H1 (cell line): ENCODE measurements at regions not wholly inside any gene's neighbourhood (a gene's known extent, or its start where the extent isn't known, plus 50 kb on each side); places are given as distances from the start of the nearest gene placed in this dataset.

Experiments used
- CTCF ChIA-PET: fragments of 300-600 bp; sonication (Branson Sonifier 250); formaldehyde crosslinking; loops from one replicate; lab custom pipeline; 2021; ENCODE audit not compliant: partially characterized antibody; lab: Charles Lee
- POLR2A ChIA-PET: fragments of 300-600 bp; sonication (Branson Sonifier 250); formaldehyde crosslinking; loops from one replicate; lab custom pipeline; 2021; ENCODE audit warnings: inconsistent platforms; ENCODE audit not compliant: partially characterized antibody; lab: Charles Lee
- DNase-seq, 2 experiments: peaks; one replicate each; pipeline versions ENCODE4 v3.0.0 to v3.0.0-alpha.2; 2010 to 2022; ENCODE audit warnings: low spot score in 2 of 2, low read depth in 1 of 2, mixed read lengths in 1 of 2
- FAIRE-seq: peaks from 2 replicates; lab custom pipeline; 2011; peaks lifted over from hg19 to GRCh38; lab: Jason Lieb, UNC
- H2AFZ ChIP-seq: 2 replicates; pipeline ENCODE4 v1.8.1; 2012; ENCODE audit warnings: low read length, inconsistent platforms
- H2AK5ac ChIP-seq: 2 replicates; pipeline ENCODE4 v1.6.1; 2013; ENCODE audit warnings: low read depth, low read length
- H2BK120ac ChIP-seq: replicated peaks from 2 replicates; pipeline ENCODE3; 2013; ENCODE audit warnings: low read depth, low read length, inconsistent platforms
- H2BK12ac ChIP-seq: 2 replicates; pipeline ENCODE4 v1.6.1; 2013; ENCODE audit warnings: low read depth, low read length
- H2BK15ac ChIP-seq: 2 replicates; pipeline ENCODE4 v1.6.1; 2013; ENCODE audit warnings: low read length
- H2BK20ac ChIP-seq: 2 replicates; pipeline ENCODE4 v1.6.1; 2013; ENCODE audit warnings: low read length
- H2BK5ac ChIP-seq: 2 replicates; pipeline ENCODE4 v1.6.1; 2013; ENCODE audit warnings: low read depth, low read length
- H3K14ac ChIP-seq: 2 replicates; pipeline ENCODE4 v1.6.1; 2013; ENCODE audit warnings: inconsistent platforms; ENCODE audit not compliant: insufficient read length
- H3K18ac ChIP-seq: 2 replicates; pipeline ENCODE4 v1.6.1; 2013; ENCODE audit warnings: low read length; ENCODE audit errors: extremely low read depth
- H3K23ac ChIP-seq: 2 replicates; pipeline ENCODE4 v1.6.1; 2013; ENCODE audit warnings: inconsistent platforms; ENCODE audit not compliant: insufficient read length
- H3K23me2 ChIP-seq: 2 replicates; pipeline ENCODE4 v1.6.1; 2013; ENCODE audit warnings: low read depth, low read length
- H3K27ac ChIP-seq: 2 replicates; pipeline ENCODE4 v1.6.1; 2011; ENCODE audit warnings: low read depth, low read length, inconsistent platforms
- H3K27me3 ChIP-seq, 4 experiments: replicated peaks in 1 of 4; 1 replicate in 1 of 4; 2 replicates in 3 of 4; pipeline versions ENCODE4 v1.6.1 to v1.8.1; 2011 to 2013; ENCODE audit warnings: low read length in 3 of 4, mild to moderate bottlenecking in 3 of 4, inconsistent platforms in 2 of 4, mixed read lengths in 2 of 4, moderate library complexity in 1 of 4; ENCODE audit not compliant: control insufficient read depth in 3 of 4, insufficient read depth in 3 of 4; ENCODE audit errors: extremely low read depth in 1 of 4
- H3K36me3 ChIP-seq, 4 experiments: 2 replicates each; pipeline versions ENCODE4 v1.6.1 to v1.8.1; 2011 to 2013; ENCODE audit warnings: mild to moderate bottlenecking in 4 of 4, low read length in 3 of 4, moderate library complexity in 2 of 4, control low read depth in 1 of 4, inconsistent platforms in 1 of 4; ENCODE audit not compliant: insufficient read depth in 4 of 4, control insufficient read depth in 2 of 4
- H3K4ac ChIP-seq: replicated peaks from 2 replicates; pipeline ENCODE3; 2013; ENCODE audit warnings: low read length, low read depth, mixed read lengths, inconsistent platforms; ENCODE audit not compliant: insufficient read length
- H3K4me1 ChIP-seq, 4 experiments: replicated peaks in 1 of 4; 1 replicate in 1 of 4; 2 replicates in 3 of 4; pipeline versions ENCODE4 v1.6.1 to v1.8.1; 2011 to 2013; ENCODE audit warnings: low read length in 3 of 4, inconsistent platforms in 2 of 4, mixed read lengths in 1 of 4; ENCODE audit not compliant: insufficient read depth in 4 of 4, control insufficient read depth in 3 of 4
- H3K4me2 ChIP-seq, 2 experiments: 2 replicates each; pipeline versions ENCODE4 v1.6.1 to v1.8.1; 2011 to 2013; ENCODE audit warnings: low read depth in 2 of 2, low read length in 2 of 2, control low read depth in 1 of 2, inconsistent platforms in 1 of 2, mild to moderate bottlenecking in 1 of 2; ENCODE audit not compliant: insufficient read depth in 1 of 2
- H3K4me3 ChIP-seq, 4 experiments: fragments of 200-600, 300-600 bp in 1 of 4; sonication (generic), shearing (Covaris generic), sonication (Bioruptor Twin) in 1 of 4; 2 replicates each; pipeline versions ENCODE4 v1.5.1 to v1.8.1; 2011 to 2016; ENCODE audit warnings: low read length in 4 of 4, low read depth in 3 of 4, control low read depth in 2 of 4, inconsistent platforms in 2 of 4, mild to moderate bottlenecking in 2 of 4, mixed read lengths in 1 of 4, moderate library complexity in 1 of 4; ENCODE audit not compliant: insufficient read depth in 2 of 4; ENCODE audit errors: extremely low read depth in 1 of 4
- H3K56ac ChIP-seq: replicated peaks from 2 replicates; pipeline ENCODE3; 2013; ENCODE audit warnings: low read depth, mild to moderate bottlenecking, mixed read lengths, low read length, inconsistent platforms; ENCODE audit not compliant: insufficient read length
- H3K79me1 ChIP-seq: 2 replicates; pipeline ENCODE4 v1.6.1; 2013; ENCODE audit warnings: low read depth, low read length, control low read depth
- H3K79me2 ChIP-seq, 2 experiments: 2 replicates each; pipeline versions ENCODE4 v1.6.1 to v1.8.1; 2012 to 2013; ENCODE audit warnings: low read length in 2 of 2, mild to moderate bottlenecking in 2 of 2, inconsistent platforms in 1 of 2; ENCODE audit not compliant: insufficient read depth in 2 of 2, control insufficient read depth in 1 of 2
- H3K9ac ChIP-seq, 4 experiments: replicated peaks in 1 of 4; 1 replicate in 1 of 4; 2 replicates in 3 of 4; pipeline versions ENCODE4 v1.6.1 to v1.8.1; 2011 to 2013; ENCODE audit warnings: low read depth in 3 of 4, low read length in 3 of 4, control low read depth in 2 of 4, mild to moderate bottlenecking in 2 of 4, moderate library complexity in 2 of 4, inconsistent platforms in 1 of 4; ENCODE audit errors: extremely low read depth in 1 of 4
- H3K9me3 ChIP-seq, 2 experiments: 2 replicates each; pipeline versions ENCODE4 v1.6.1 to v1.8.1; 2012 to 2013; ENCODE audit warnings: mild to moderate bottlenecking in 2 of 2, moderate library complexity in 2 of 2, control low read depth in 1 of 2, inconsistent platforms in 1 of 2, low read depth in 1 of 2, low read length in 1 of 2, mixed read lengths in 1 of 2; ENCODE audit not compliant: insufficient read depth in 2 of 2
- H4K20me1 ChIP-seq, 2 experiments: replicated peaks in 1 of 2; 2 replicates each; pipeline versions ENCODE3 to v1.8.1; 2011 to 2013; ENCODE audit warnings: inconsistent platforms in 2 of 2, low read length in 2 of 2, mild to moderate bottlenecking in 1 of 2; ENCODE audit not compliant: insufficient read depth in 2 of 2, control insufficient read depth in 1 of 2
- H4K5ac ChIP-seq: 2 replicates; pipeline ENCODE4 v1.6.1; 2013; ENCODE audit warnings: low read length, low read depth, mixed read lengths, inconsistent platforms; ENCODE audit not compliant: insufficient read length
- H4K8ac ChIP-seq: 2 replicates; pipeline ENCODE4 v1.8.0; 2013; ENCODE audit warnings: mild to moderate bottlenecking, moderate library complexity, low read length, inconsistent platforms; ENCODE audit not compliant: insufficient read depth; ENCODE audit errors: extremely low read depth
- H4K91ac ChIP-seq: replicated peaks from 2 replicates; pipeline ENCODE3; 2013; ENCODE audit warnings: low read length, mixed read lengths, inconsistent platforms; ENCODE audit not compliant: insufficient read length
- CHD1 ChIP-seq: IDR thresholded peaks from 2 replicates; pipeline ENCODE4 v1.6.1; 2012; ENCODE audit warnings: low read depth, low read length, improper control_type of control experiment
- CHD2 ChIP-seq: IDR thresholded peaks from 2 replicates; pipeline ENCODE4 v1.6.1; 2012; ENCODE audit warnings: low read length, improper control_type of control experiment
- CTBP2 ChIP-seq: IDR thresholded peaks from 2 replicates; pipeline ENCODE4 v1.7.0; 2011; ENCODE audit warnings: borderline replicate concordance, mild to moderate bottlenecking, moderate library complexity, mixed read lengths, low read length; ENCODE audit not compliant: insufficient read depth, insufficient read length
- KDM1A ChIP-seq: fragments of 200-600, 300-600 bp; sonication (generic); IDR thresholded peaks from 2 replicates; pipeline ENCODE4 v1.7.1; 2016; ENCODE audit warnings: mild to moderate bottlenecking, low read length, borderline replicate concordance
- POU5F1 ChIP-seq: IDR thresholded peaks from 2 replicates; pipeline ENCODE4 v1.6.1; 2011; ENCODE audit warnings: low read depth, mild to moderate bottlenecking, low read length, moderate library complexity
- RAD21 ChIP-seq, 2 experiments: IDR thresholded peaks in 1 of 2; conservative IDR thresholded peaks in 1 of 2; 2 replicates each; pipeline ENCODE4 v1.6.1; 2011; ENCODE audit warnings: low read depth in 2 of 2, low read length in 2 of 2, improper control_type of control experiment in 1 of 2, inconsistent platforms in 1 of 2, mild to moderate bottlenecking in 1 of 2, moderate library complexity in 1 of 2
- RBBP5 ChIP-seq: IDR thresholded peaks from 2 replicates; pipeline ENCODE4 v1.7.1; 2012; ENCODE audit warnings: low read depth, mild to moderate bottlenecking, inconsistent platforms, low read length, moderate library complexity, borderline replicate concordance
- WGBS, 2 experiments: shearing (Covaris generic) in 1 of 2; methylation state at CpG; one replicate each; pipeline versions ENCODE4 v1.1.6 to v1.1.7; 2013 to 2015; ENCODE audit warnings: low lambda C conversion rate in 2 of 2, mixed read lengths in 2 of 2, inconsistent platforms in 1 of 2, low coverage in 1 of 2, missing lambda C conversion rate in 1 of 2; ENCODE audit not compliant: insufficient replicate concordance in 2 of 2, insufficient coverage in 1 of 2, insufficient read length in 1 of 2; ENCODE audit errors: extremely low coverage in 1 of 2, missing lambda C conversion rate in 1 of 2; 5-methylcytosine and 5-hydroxymethylcytosine counted together
- TF ChIP-seq, protein P1 (sequence below), 3 experiments: IDR thresholded peaks; 1 replicate in 2 of 3; 2 replicates in 1 of 3; pipeline versions ENCODE4 v1.5.1 to v1.6.1; 2011; ENCODE audit warnings: low read length in 3 of 3, mild to moderate bottlenecking in 3 of 3, inconsistent platforms in 2 of 3, low read depth in 1 of 3, moderate library complexity in 1 of 3; ENCODE audit not compliant: insufficient read depth in 1 of 3; ENCODE audit errors: control extremely low read depth in 1 of 3

DNA sequence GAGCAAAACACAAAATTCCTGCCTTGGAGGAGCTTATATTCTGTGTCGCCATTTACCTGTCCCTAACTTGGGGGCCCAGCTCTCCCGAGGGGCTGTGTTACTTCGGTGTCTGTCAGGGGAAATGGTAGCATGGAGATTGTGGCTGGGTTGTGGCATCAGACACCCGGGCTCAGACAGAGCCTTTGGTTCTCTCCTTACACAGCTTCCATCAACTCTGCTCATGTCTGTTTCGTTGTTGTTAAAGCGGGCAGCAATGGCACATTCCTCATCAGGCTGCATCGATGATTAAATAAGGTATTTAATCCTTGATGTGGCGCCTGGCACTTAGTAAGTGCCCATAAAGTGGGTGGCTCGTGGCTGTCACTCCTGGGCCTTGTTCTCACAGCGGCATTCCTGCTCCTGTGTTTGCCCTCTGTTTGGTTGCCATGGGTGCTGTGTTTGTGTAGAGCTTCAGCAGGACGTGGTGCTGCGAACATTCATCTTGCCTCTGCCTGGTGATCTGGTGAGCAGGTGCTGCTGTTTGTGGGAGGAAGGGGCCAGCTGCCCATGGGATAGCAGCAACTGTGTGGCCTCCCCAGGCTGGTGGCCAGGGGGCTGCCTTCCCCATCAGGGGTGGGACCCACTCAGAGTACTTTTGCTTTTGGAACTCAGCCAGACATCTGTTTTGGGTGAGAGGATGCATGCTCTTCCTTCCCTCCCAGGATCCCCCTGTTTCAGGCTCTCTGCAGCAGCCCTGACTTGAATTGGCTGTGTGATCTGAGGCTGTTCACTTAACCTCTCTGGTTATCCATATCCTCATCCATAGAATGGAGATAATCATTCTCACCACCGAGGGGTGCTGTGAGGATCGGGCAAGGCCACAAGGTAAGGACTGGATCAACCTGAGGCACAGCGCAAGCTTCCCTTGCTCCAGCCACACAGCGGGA is 207.2 kb upstream of the SVIL start:
- no peak for FAIRE-seq
- Histone ChIP-seq H3K79me2 (no peaks in the 10 kb centered on the region), H3K27ac (no peak overlapping the region; the same call in 1 of the 2 replicates)
- TF ChIP-seq, protein P1, sequence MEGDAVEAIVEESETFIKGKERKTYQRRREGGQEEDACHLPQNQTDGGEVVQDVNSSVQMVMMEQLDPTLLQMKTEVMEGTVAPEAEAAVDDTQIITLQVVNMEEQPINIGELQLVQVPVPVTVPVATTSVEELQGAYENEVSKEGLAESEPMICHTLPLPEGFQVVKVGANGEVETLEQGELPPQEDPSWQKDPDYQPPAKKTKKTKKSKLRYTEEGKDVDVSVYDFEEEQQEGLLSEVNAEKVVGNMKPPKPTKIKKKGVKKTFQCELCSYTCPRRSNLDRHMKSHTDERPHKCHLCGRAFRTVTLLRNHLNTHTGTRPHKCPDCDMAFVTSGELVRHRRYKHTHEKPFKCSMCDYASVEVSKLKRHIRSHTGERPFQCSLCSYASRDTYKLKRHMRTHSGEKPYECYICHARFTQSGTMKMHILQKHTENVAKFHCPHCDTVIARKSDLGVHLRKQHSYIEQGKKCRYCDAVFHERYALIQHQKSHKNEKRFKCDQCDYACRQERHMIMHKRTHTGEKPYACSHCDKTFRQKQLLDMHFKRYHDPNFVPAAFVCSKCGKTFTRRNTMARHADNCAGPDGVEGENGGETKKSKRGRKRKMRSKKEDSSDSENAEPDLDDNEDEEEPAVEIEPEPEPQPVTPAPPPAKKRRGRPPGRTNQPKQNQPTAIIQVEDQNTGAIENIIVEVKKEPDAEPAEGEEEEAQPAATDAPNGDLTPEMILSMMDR (IDR thresholded peaks at IDR 0.05; ENCODE audit: control extremely low read depth in 1 of 3, insufficient read depth in 1 of 3, low read depth in 1 of 3, low read length in 3 of 3), result peak; percentile 24 to 60 (median 34); a peak in 3 of 4 replicates
- TF ChIP-seq CHD1, result no peak
- no peak for TF ChIP-seq CHD2
- TF ChIP-seq RBBP5, result 0 out of 2 replicates have a peak, but pooled peaks have one; percentile 54
- no peak for TF ChIP-seq CTBP2
- TF ChIP-seq POU5F1, result no peak
- TF ChIP-seq RAD21 (IDR thresholded peaks at IDR 0.05 in 1 of 2, conservative IDR thresholded peaks at IDR 0.05 in 1 of 2; ENCODE audit: low read depth in 2 of 2, low read length in 2 of 2), result peak; percentile 41 to 58
- peak; percentile 80; the same call in 1 of the 2 replicates for TF ChIP-seq KDM1A

More for the DNA sequence above, 207.2 kb upstream of the SVIL start:
- Histone ChIP-seq H2BK12ac (no peak overlapping the region; the same call in 1 of the 2 replicates), H3K23me2 (no peaks in the 10 kb centered on the region; the same call in 1 of the 2 replicates), H4K20me1 (no peaks in the 10 kb centered on the region), H2BK5ac (no peak overlapping the region; the same call in 1 of the 2 replicates), H3K27me3 (no peaks in the 10 kb centered on the region), H3K4me2 (no peak overlapping the region), H2AFZ (no peak overlapping the region), H3K56ac (no peak overlapping the region), H2BK120ac (no peak overlapping the region), H3K4me1 (peaks cover 0 to 6% (median 3%) of the 10 kb centered on the region in 4 experiments; a peak in 3 of 7 replicates), H4K8ac (no peak overlapping the region), H3K79me1 (no peaks in the 10 kb centered on the region), H3K23ac (no peak overlapping the region), H3K9me3 (no peaks in the 10 kb centered on the region), H3K36me3 (no peaks in the 10 kb centered on the region), H3K4ac (no peak overlapping the region), H3K9ac (peak overlapping the region in 1 of 4 experiments; percentile 13; a peak in 1 of 7 replicates), H2BK20ac (no peak overlapping the region), H2BK15ac (0 out of 2 replicates have a peak overlapping the region, but pooled peaks have one; percentile 2), H3K4me3 (no peak overlapping the region), H2AK5ac (no peak overlapping the region), H3K18ac (no peak overlapping the region), H3K14ac (no peak overlapping the region), H4K5ac (no peak overlapping the region), H4K91ac (no peak overlapping the region)
- CTCF ChIA-PET, result interaction anchor here (0.5 to 2.3 kb wide), 10 partner anchors 10 to 156 kb away, joined by 3 to 8 read pairs (median 3); no protein-coding TSS in a partner anchor
- peak in 1 of 2 experiments; percentile 50 for DNase-seq
- POLR2A ChIA-PET, result no interaction called here
- WGBS, 2 experiments, result 89% methylated on average over 16 of the region's 16 CpGs; no CpG with 5 or more reads in 1 of the 2 experiments
